ENCODE measurements at regions not wholly inside any gene's neighbourhood (a gene's known extent, or its start where the extent isn't known, plus 50 kb on each side); places are given as distances from the start of the nearest gene placed in this dataset.

GRCh38 chr2:117199511-117199910 is 615.0 kb upstream of the DDX18 start:
- no peak for DNase-seq (ENCODE audit: low spot score)
- Histone ChIP-seq H3K18ac (ENCODE audit: low read length) (no peak overlapping the region), H4K91ac (ENCODE audit: low read depth, low read length, poor library complexity) (no peak overlapping the region), H4K8ac (ENCODE audit: low read depth, low read length) (no peak overlapping the region), H2AFZ (ENCODE audit: low read length) (no peak overlapping the region), H2BK120ac (ENCODE audit: low read depth, low read length) (no peak overlapping the region), H3K27me3 (ENCODE audit: control insufficient read depth in 3 of 3, insufficient read depth in 3 of 3, low read depth in 1 of 3, low read length in 3 of 3) (no peaks in the 10 kb centered on the region), H3K4me3 (ENCODE audit: low read length in 2 of 2) (no peak overlapping the region), H2AK5ac (ENCODE audit: low read depth, low read length) (no peak overlapping the region), H3K4me1 (ENCODE audit: control insufficient read depth in 2 of 2, insufficient read depth in 1 of 2, low read depth in 1 of 2, low read length in 2 of 2) (peaks cover 5 to 18% of the 10 kb centered on the region in 2 donors), H3K36me3 (replicated peaks in 1 of 2; ENCODE audit: control insufficient read depth in 2 of 2, insufficient read depth in 2 of 2, low read length in 2 of 2) (no peaks in the 10 kb centered on the region), H3K9me3 (replicated peaks in 1 of 2; ENCODE audit: control insufficient read depth in 2 of 2, insufficient read depth in 1 of 2, low read depth in 1 of 2, low read length in 2 of 2) (no peaks in the 10 kb centered on the region), H2BK12ac (ENCODE audit: low read length) (no peak overlapping the region), H3K79me1 (ENCODE audit: low read depth, low read length) (no peaks in the 10 kb centered on the region), H3K4me2 (ENCODE audit: insufficient read depth, low read length, poor library complexity, severe bottlenecking) (no peak overlapping the region), H2BK5ac (ENCODE audit: low read length) (no peak overlapping the region), H2BK15ac (ENCODE audit: low read length) (no peak overlapping the region), H3K27ac (replicated peaks; ENCODE audit: low read length) (no peak overlapping the region), H3K9ac (ENCODE audit: low read depth, low read length, poor library complexity) (no peak overlapping the region), H3K14ac (ENCODE audit: low read length) (no peak overlapping the region), H3K23ac (ENCODE audit: low read depth, low read length, poor library complexity) (no peak overlapping the region), H3K4ac (ENCODE audit: low read length) (no peak overlapping the region)
- WGBS, 2 donors (ENCODE audit: extremely low coverage in 2 of 2, insufficient read length in 2 of 2, insufficient replicate concordance in 1 of 2), result no CpG with 5 or more reads among the region's 4 CpGs

GRCh38 chr2:117212562-117212961 is 601.9 kb upstream of the DDX18 start:
- no peaks in the 10 kb centered on the region for H3K36me3 ChIP-seq (replicated peaks in 1 of 2; ENCODE audit: control insufficient read depth in 2 of 2, insufficient read depth in 2 of 2, low read length in 2 of 2)
- no peak overlapping the region for H3K4ac ChIP-seq (ENCODE audit: low read length)
- no peak overlapping the region for H4K8ac ChIP-seq (ENCODE audit: low read depth, low read length)
- H3K14ac ChIP-seq (ENCODE audit: low read length), result no peak overlapping the region
- H3K9ac ChIP-seq (ENCODE audit: low read depth, low read length, poor library complexity), result no peak overlapping the region
- H2BK12ac ChIP-seq (ENCODE audit: low read length), result no peak overlapping the region
- H4K91ac ChIP-seq (ENCODE audit: low read depth, low read length, poor library complexity), result no peak overlapping the region
- H3K9me3 ChIP-seq (replicated peaks in 1 of 2; ENCODE audit: control insufficient read depth in 2 of 2, insufficient read depth in 1 of 2, low read depth in 1 of 2, low read length in 2 of 2), result no peaks in the 10 kb centered on the region
- peak overlapping the region; percentile 7 for H2AFZ ChIP-seq (ENCODE audit: low read length)
- peak; percentile 60 for DNase-seq (ENCODE audit: low spot score)
- peaks cover 7 to 8% of the 10 kb centered on the region in 2 donors for H3K4me1 ChIP-seq (ENCODE audit: control insufficient read depth in 2 of 2, insufficient read depth in 1 of 2, low read depth in 1 of 2, low read length in 2 of 2)
- H3K23ac ChIP-seq (ENCODE audit: low read depth, low read length, poor library complexity), result no peak overlapping the region
- no peak overlapping the region for H3K18ac ChIP-seq (ENCODE audit: low read length)
- peak overlapping the region; percentile 46 for H3K27ac ChIP-seq (replicated peaks; ENCODE audit: low read length)
- no peaks in the 10 kb centered on the region for H3K79me1 ChIP-seq (ENCODE audit: low read depth, low read length)
- no peaks in the 10 kb centered on the region for H3K27me3 ChIP-seq (ENCODE audit: control insufficient read depth in 3 of 3, insufficient read depth in 3 of 3, low read depth in 1 of 3, low read length in 3 of 3)
- no peak overlapping the region for H2BK5ac ChIP-seq (ENCODE audit: low read length)
- no peak overlapping the region for H2AK5ac ChIP-seq (ENCODE audit: low read depth, low read length)
- H2BK15ac ChIP-seq (ENCODE audit: low read length), result no peak overlapping the region
- H3K4me3 ChIP-seq (ENCODE audit: low read length in 2 of 2), result no peak overlapping the region
- no peak overlapping the region for H2BK120ac ChIP-seq (ENCODE audit: low read depth, low read length)
- no CpG with 5 or more reads among the region's 2 CpGs for WGBS, 2 donors (ENCODE audit: extremely low coverage in 2 of 2, insufficient read length in 2 of 2, insufficient replicate concordance in 1 of 2)
- H3K4me2 ChIP-seq (ENCODE audit: insufficient read depth, low read length, poor library complexity, severe bottlenecking), result no peak overlapping the region

DNA sequence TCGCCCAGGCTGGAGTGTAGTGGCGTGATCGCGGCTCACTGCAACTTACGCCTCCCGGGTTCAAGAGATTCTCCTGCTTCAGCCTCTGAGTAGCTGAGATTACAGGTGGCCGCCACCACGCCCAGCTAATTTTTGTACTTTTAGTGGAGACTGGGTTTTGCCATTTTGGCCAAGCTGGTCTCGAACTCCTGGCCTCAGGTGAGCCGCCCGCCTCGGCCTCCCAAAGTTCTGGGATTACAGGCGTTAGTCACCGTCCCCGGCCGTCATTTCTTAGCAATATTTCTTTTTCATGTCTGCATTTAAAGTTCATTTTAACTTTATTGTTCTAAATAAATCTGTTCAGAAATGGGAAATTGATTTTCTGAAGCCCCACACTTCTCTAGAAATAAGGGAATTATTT is 597.3 kb upstream of the DDX18 start:
- H3K14ac ChIP-seq (ENCODE audit: low read length), result no peak overlapping the region
- H3K9me3 ChIP-seq (replicated peaks in 1 of 2; ENCODE audit: control insufficient read depth in 2 of 2, insufficient read depth in 1 of 2, low read depth in 1 of 2, low read length in 2 of 2), result no peaks in the 10 kb centered on the region
- no peaks in the 10 kb centered on the region for H3K27me3 ChIP-seq (ENCODE audit: control insufficient read depth in 3 of 3, insufficient read depth in 3 of 3, low read depth in 1 of 3, low read length in 3 of 3)
- no peak overlapping the region for H3K4me2 ChIP-seq (ENCODE audit: insufficient read depth, low read length, poor library complexity, severe bottlenecking)
- H2AK5ac ChIP-seq (ENCODE audit: low read depth, low read length), result no peak overlapping the region
- WGBS, 2 donors (ENCODE audit: extremely low coverage in 2 of 2, insufficient read length in 2 of 2, insufficient replicate concordance in 1 of 2), result no CpG with 5 or more reads among the region's 16 CpGs
- H3K27ac ChIP-seq (replicated peaks; ENCODE audit: low read length), result no peak overlapping the region
- H3K4me3 ChIP-seq (ENCODE audit: low read length in 2 of 2), result no peak overlapping the region
- no peak overlapping the region for H3K18ac ChIP-seq (ENCODE audit: low read length)
- H3K23ac ChIP-seq (ENCODE audit: low read depth, low read length, poor library complexity), result no peak overlapping the region
- no peaks in the 10 kb centered on the region for H3K79me1 ChIP-seq (ENCODE audit: low read depth, low read length)
- no peak overlapping the region for H2BK12ac ChIP-seq (ENCODE audit: low read length)
- H2BK5ac ChIP-seq (ENCODE audit: low read length), result no peak overlapping the region
- no peak overlapping the region for H4K91ac ChIP-seq (ENCODE audit: low read depth, low read length, poor library complexity)
- H3K4me1 ChIP-seq (ENCODE audit: control insufficient read depth in 2 of 2, insufficient read depth in 1 of 2, low read depth in 1 of 2, low read length in 2 of 2), result peaks cover 7 to 8% of the 10 kb centered on the region in 2 donors
- H3K4ac ChIP-seq (ENCODE audit: low read length), result no peak overlapping the region
- DNase-seq (ENCODE audit: low spot score), result no peak
- no peak overlapping the region for H2BK120ac ChIP-seq (ENCODE audit: low read depth, low read length)
- no peak overlapping the region for H3K9ac ChIP-seq (ENCODE audit: low read depth, low read length, poor library complexity)
- no peaks in the 10 kb centered on the region for H3K36me3 ChIP-seq (replicated peaks in 1 of 2; ENCODE audit: control insufficient read depth in 2 of 2, insufficient read depth in 2 of 2, low read length in 2 of 2)
- no peak overlapping the region for H4K8ac ChIP-seq (ENCODE audit: low read depth, low read length)
- no peak overlapping the region for H2AFZ ChIP-seq (ENCODE audit: low read length)
- H2BK15ac ChIP-seq (ENCODE audit: low read length), result no peak overlapping the region

GRCh38 chr2:117222809-117223208 is 591.7 kb upstream of the DDX18 start:
- DNase-seq (ENCODE audit: low spot score), result no peak
- no peak overlapping the region for H3K4me2 ChIP-seq (ENCODE audit: insufficient read depth, low read length, poor library complexity, severe bottlenecking)
- H4K8ac ChIP-seq (ENCODE audit: low read depth, low read length), result no peak overlapping the region
- no peak overlapping the region for H2BK120ac ChIP-seq (ENCODE audit: low read depth, low read length)
- H3K4ac ChIP-seq (ENCODE audit: low read length), result no peak overlapping the region
- H3K36me3 ChIP-seq (replicated peaks in 1 of 2; ENCODE audit: control insufficient read depth in 2 of 2, insufficient read depth in 2 of 2, low read length in 2 of 2), result no peaks in the 10 kb centered on the region
- no CpG with 5 or more reads among the region's 1 CpG for WGBS, 2 donors (ENCODE audit: extremely low coverage in 2 of 2, insufficient read length in 2 of 2, insufficient replicate concordance in 1 of 2)
- no peaks in the 10 kb centered on the region for H3K4me1 ChIP-seq (ENCODE audit: control insufficient read depth in 2 of 2, insufficient read depth in 1 of 2, low read depth in 1 of 2, low read length in 2 of 2)
- H3K23ac ChIP-seq (ENCODE audit: low read depth, low read length, poor library complexity), result no peak overlapping the region
- H2AK5ac ChIP-seq (ENCODE audit: low read depth, low read length), result no peak overlapping the region
- H3K9me3 ChIP-seq (replicated peaks in 1 of 2; ENCODE audit: control insufficient read depth in 2 of 2, insufficient read depth in 1 of 2, low read depth in 1 of 2, low read length in 2 of 2), result no peaks in the 10 kb centered on the region
- H2BK12ac ChIP-seq (ENCODE audit: low read length), result no peak overlapping the region
- H3K18ac ChIP-seq (ENCODE audit: low read length), result no peak overlapping the region
- H3K9ac ChIP-seq (ENCODE audit: low read depth, low read length, poor library complexity), result no peak overlapping the region
- no peak overlapping the region for H3K27ac ChIP-seq (replicated peaks; ENCODE audit: low read length)
- no peak overlapping the region for H2BK5ac ChIP-seq (ENCODE audit: low read length)
- H2BK15ac ChIP-seq (ENCODE audit: low read length), result no peak overlapping the region
- H3K27me3 ChIP-seq (ENCODE audit: control insufficient read depth in 3 of 3, insufficient read depth in 3 of 3, low read depth in 1 of 3, low read length in 3 of 3), result no peaks in the 10 kb centered on the region
- no peak overlapping the region for H3K4me3 ChIP-seq (ENCODE audit: low read length in 2 of 2)
- no peak overlapping the region for H2AFZ ChIP-seq (ENCODE audit: low read length)
- H3K14ac ChIP-seq (ENCODE audit: low read length), result no peak overlapping the region
- no peaks in the 10 kb centered on the region for H3K79me1 ChIP-seq (ENCODE audit: low read depth, low read length)
- no peak overlapping the region for H4K91ac ChIP-seq (ENCODE audit: low read depth, low read length, poor library complexity)

All from neuronal stem cell (in vitro differentiated cells).